Adrenal gland (tissue), 9 donors: ENCODE measurements at regions not wholly inside any gene's neighbourhood (a gene's known extent, or its start where the extent isn't known, plus 50 kb on each side); places are given as distances from the start of the nearest gene placed in this dataset.

Experiments
- DNase-seq, 7 donors: peaks; one replicate each; pipeline ENCODE4 v3.0.0-alpha.2; 2019 to 2020
- H3K27ac ChIP-seq, 5 donors: fragments of 200-600 bp; sonication (generic) in 4 of 5; 1 replicate in 3 of 5; 2 replicates in 2 of 5; pipeline versions ENCODE4 v1.5.1 to v1.8.0; 2016 to 2020; ENCODE audit warnings: mild to moderate bottlenecking in 1 of 5
- H3K27me3 ChIP-seq: fragments of 200-600 bp; 2 replicates; pipeline ENCODE4 v1.8.0; 2021
- H3K36me3 ChIP-seq, 2 donors: fragments of 200-600 bp; replicated peaks in 1 of 2; 1 replicate in 1 of 2; 2 replicates in 1 of 2; pipeline versions ENCODE4 v1.5.1 to v1.8.0; 2018 to 2022
- H3K4me1 ChIP-seq, 2 donors: fragments of 200-600 bp; replicated peaks in 1 of 2; 1 replicate in 1 of 2; 2 replicates in 1 of 2; pipeline versions ENCODE4 v1.5.1 to v1.8.0; 2018 to 2021
- H3K4me3 ChIP-seq, 4 donors: fragments of 200-600 bp; sonication (generic) in 3 of 4; one replicate each; pipeline ENCODE4 v1.5.1; 2016 to 2018
- H3K9me3 ChIP-seq, 3 donors: fragments of 200-600 bp; sonication (generic) in 1 of 3; replicated peaks in 1 of 3; 1 replicate in 2 of 3; 2 replicates in 1 of 3; pipeline versions ENCODE4 v1.5.1 to v1.8.0; 2016 to 2021
- CTCF ChIP-seq, 6 experiments: fragments of 450-650 bp in 4 of 6; fragments of 200-600 bp in 2 of 6; sonication (generic) in 1 of 6; IDR thresholded peaks; 1 replicate in 5 of 6; 2 replicates in 1 of 6; pipeline versions ENCODE4 v1.5.1 to v1.8.0; 2016 to 2021; ENCODE audit warnings: antibody characterized with exemption in 6 of 6, mild to moderate bottlenecking in 2 of 6, moderate library complexity in 1 of 6
- POLR2A ChIP-seq, 2 donors: fragments of 450-650 bp; IDR thresholded peaks; one replicate each; pipeline ENCODE4 v1.6.1; 2017; ENCODE audit warnings: antibody characterized with exemption in 2 of 2, mild to moderate bottlenecking in 2 of 2, moderate library complexity in 1 of 2
- WGBS, 4 donors: extraction: QIAGEN DNeasy Blood & Tissue Kit in 2 of 4; methylation state at CpG; one replicate each; pipeline versions ENCODE4 v1.1.5 to v1.1.7; 2013 to 2017; 5-methylcytosine and 5-hydroxymethylcytosine counted together
- intact Hi-C, 2 donors: fragments of 100-400 bp; cut with DNase I; formaldehyde crosslinking; loops; one replicate each; pipeline versions ENCODE4 v1.14.1 to v1.15.0; 2022 to 2023
- donor health status: healthy with polysubstance abuse.
- donor health status: Bipolar disorder and iron deficiency.
- donor health status: DM: yes; HTN: yes; CAD: no.
- donor health status: DM: no; HTN: no; CAD: no.
- donor health status: DM: no; HTN: no; CAD: no.

- TF ChIP-seq POLR2A (IDR thresholded peaks at IDR 0.05) (no peak), CTCF (IDR thresholded peaks at IDR 0.05) (no peak)
- H3K36me3 ChIP-seq: no peaks in the 10 kb centered on the region
- 56 to 66% (median 59%) methylated on average over 4 of the region's 4 CpGs for WGBS, 4 donors
- H3K4me3 ChIP-seq: no peak overlapping the region
- no peak overlapping the region for H3K27ac ChIP-seq
- DNase-seq: peak in 3 of 7 donors; percentile 9 to 42 (median 20)
- H3K27me3 ChIP-seq: no peaks in the 10 kb centered on the region
- no peaks in the 10 kb centered on the region for H3K4me1 ChIP-seq
- intact Hi-C loops: no loop called here
- H3K9me3 ChIP-seq: no peaks in the 10 kb centered on the region
These were observed 868.0 kb upstream of the CTNND2 start for GRCh38 chr5:12772276-12772675.

GRCh38 chr5:12759377-12759776 is 855.1 kb upstream of the CTNND2 start:
- no peaks in the 10 kb centered on the region for H3K36me3 ChIP-seq
- intact Hi-C loops: no loop called here
- TF ChIP-seq CTCF (IDR thresholded peaks at IDR 0.05): no peak
- no peak for TF ChIP-seq POLR2A (IDR thresholded peaks at IDR 0.05)

DNA sequence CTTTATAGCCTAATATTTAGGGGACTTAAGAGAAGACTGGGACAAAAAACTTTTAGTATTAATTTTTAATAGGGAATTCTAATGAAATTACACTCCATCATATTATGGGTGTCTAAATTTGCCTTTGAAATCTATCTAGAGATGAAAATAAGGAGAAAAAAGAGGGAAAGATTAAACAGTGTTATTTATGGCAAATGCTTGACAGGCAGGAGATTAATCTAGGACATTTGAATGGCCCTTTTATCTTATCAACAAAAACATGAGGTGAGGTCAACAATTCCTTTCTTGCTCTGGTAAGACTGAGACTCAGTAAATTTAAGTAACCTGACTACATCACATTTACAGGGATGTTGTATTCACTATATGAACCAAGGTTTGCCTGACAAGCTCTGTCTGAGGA is 852.8 kb upstream of the CTNND2 start:
- intact Hi-C loops: no loop called here
- Histone ChIP-seq H3K4me1 (no peaks in the 10 kb centered on the region), H3K27me3 (no peaks in the 10 kb centered on the region), H3K36me3 (no peaks in the 10 kb centered on the region), H3K27ac (no peak overlapping the region), H3K4me3 (no peak overlapping the region), H3K9me3 (no peaks in the 10 kb centered on the region)
- no peak for DNase-seq
- no peak for TF ChIP-seq POLR2A (IDR thresholded peaks at IDR 0.05)
- TF ChIP-seq CTCF (IDR thresholded peaks at IDR 0.05): no peak

More at GRCh38 chr5:12759377-12759776, 855.1 kb upstream of the CTNND2 start:
- Histone ChIP-seq H3K4me3 (no peak overlapping the region), H3K27me3 (no peaks in the 10 kb centered on the region), H3K27ac (no peak overlapping the region), H3K4me1 (no peaks in the 10 kb centered on the region), H3K9me3 (peaks cover 0 to 4% (median 0%) of the 10 kb centered on the region in 3 donors)
- WGBS, 4 donors: 80 to 86% (median 81%) methylated on average over 2 of the region's 2 CpGs
- no peak for DNase-seq

- 52 to 82% (median 66%) methylated on average over 1 of the region's 1 CpG for WGBS, 4 donors
- H3K36me3 ChIP-seq: no peaks in the 10 kb centered on the region
- no peak overlapping the region for H3K4me3 ChIP-seq
- no peaks in the 10 kb centered on the region for H3K27me3 ChIP-seq
- H3K4me1 ChIP-seq: no peaks in the 10 kb centered on the region
- no peak for TF ChIP-seq CTCF (IDR thresholded peaks at IDR 0.05)
- no peak for TF ChIP-seq POLR2A (IDR thresholded peaks at IDR 0.05)
- intact Hi-C loops: no loop called here
- no peak for DNase-seq
- no peaks in the 10 kb centered on the region for H3K9me3 ChIP-seq
- H3K27ac ChIP-seq: no peak overlapping the region
These were observed 841.3 kb upstream of the CTNND2 start for GRCh38 chr5:12745537-12745936.
